ENCODE measurements at regions not wholly inside any gene's neighbourhood (a gene's known extent, or its start where the extent isn't known, plus 50 kb on each side); places are given as distances from the start of the nearest gene placed in this dataset.

DNA sequence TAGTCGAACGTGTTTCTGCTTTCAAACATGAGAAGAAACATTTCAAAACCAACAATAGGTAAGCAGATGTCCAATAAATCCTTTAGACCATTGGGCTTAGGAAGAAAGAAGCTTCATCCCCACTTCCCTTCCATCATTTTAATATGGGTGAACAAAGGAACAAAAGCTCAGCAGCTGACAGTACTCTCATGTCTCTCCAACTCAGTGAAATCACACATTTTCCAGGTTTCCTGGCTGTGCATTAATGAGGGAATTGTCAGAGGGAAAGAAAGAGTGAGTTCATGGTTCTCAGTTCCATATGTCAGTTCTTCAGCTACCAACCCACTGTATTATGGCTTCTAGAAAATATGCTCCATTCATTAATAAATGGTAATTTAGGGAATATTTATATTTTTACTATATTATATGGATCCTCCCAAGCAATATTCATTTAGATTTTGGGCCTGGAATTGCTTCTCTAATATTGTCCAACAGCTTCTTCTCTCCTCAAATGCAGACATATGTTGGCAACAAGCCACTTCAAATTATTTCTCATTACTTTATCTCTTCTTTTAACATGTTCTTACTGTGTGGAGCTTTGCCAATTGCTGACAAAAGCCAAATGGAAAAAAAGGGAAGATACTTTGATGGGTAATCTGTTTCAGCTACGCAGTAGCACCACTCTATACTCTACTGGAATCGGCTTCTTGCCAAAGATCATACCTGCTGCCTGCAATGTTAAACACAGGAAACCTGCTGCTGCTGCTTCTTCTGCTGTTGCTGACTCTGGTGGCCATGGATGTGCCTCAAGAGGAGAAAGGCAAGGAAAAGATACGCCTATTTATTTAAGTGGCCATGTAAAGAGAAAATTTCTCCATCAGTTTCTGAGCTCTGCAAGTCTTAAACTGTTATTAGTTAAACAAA is 1757.6 kb downstream of the ARAP2 start:
- in situ Hi-C loops (cut with HindIII; ENCODE audit: low pct_unique_long_range_greater_than_20kb, low sequenced_read_pairs) (no loop called here), intact Hi-C loops (cut with micrococcal nuclease; ENCODE audit: unreplicated experiment) (no loop called here)
- ChIA-PET CTCF (no interaction called here), POLR2A (no interaction called here)
- BruUV-seq (replicated peaks) = no TSS peak
- no peak for ATAC-seq
- H3K4me3 ChIP-seq (ENCODE audit: low read depth in 2 of 2, low read length in 2 of 2) = no peak overlapping the region
- no peak overlapping the region for H3K27ac ChIP-seq (ENCODE audit: low read length)
- H3K27me3 ChIP-seq (ENCODE audit: control insufficient read depth, insufficient read depth, low read length) = no peaks in the 10 kb centered on the region
- TF ChIP-seq SIN3A (IDR thresholded peaks at IDR 0.05; ENCODE audit: borderline replicate concordance, insufficient read depth, low read depth, low read length) (no peak), TCF7L2 (IDR thresholded peaks at IDR 0.05; ENCODE audit: low read depth, low read length) (no peak), POLR2AphosphoS5 (IDR thresholded peaks at IDR 0.05; ENCODE audit: low read depth, low read length) (no peak)
- TF ChIP-seq, protein P1, sequence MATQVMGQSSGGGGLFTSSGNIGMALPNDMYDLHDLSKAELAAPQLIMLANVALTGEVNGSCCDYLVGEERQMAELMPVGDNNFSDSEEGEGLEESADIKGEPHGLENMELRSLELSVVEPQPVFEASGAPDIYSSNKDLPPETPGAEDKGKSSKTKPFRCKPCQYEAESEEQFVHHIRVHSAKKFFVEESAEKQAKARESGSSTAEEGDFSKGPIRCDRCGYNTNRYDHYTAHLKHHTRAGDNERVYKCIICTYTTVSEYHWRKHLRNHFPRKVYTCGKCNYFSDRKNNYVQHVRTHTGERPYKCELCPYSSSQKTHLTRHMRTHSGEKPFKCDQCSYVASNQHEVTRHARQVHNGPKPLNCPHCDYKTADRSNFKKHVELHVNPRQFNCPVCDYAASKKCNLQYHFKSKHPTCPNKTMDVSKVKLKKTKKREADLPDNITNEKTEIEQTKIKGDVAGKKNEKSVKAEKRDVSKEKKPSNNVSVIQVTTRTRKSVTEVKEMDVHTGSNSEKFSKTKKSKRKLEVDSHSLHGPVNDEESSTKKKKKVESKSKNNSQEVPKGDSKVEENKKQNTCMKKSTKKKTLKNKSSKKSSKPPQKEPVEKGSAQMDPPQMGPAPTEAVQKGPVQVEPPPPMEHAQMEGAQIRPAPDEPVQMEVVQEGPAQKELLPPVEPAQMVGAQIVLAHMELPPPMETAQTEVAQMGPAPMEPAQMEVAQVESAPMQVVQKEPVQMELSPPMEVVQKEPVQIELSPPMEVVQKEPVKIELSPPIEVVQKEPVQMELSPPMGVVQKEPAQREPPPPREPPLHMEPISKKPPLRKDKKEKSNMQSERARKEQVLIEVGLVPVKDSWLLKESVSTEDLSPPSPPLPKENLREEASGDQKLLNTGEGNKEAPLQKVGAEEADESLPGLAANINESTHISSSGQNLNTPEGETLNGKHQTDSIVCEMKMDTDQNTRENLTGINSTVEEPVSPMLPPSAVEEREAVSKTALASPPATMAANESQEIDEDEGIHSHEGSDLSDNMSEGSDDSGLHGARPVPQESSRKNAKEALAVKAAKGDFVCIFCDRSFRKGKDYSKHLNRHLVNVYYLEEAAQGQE (IDR thresholded peaks at IDR 0.05; ENCODE audit: insufficient read depth in 1 of 2, low read depth in 2 of 2, low read length in 1 of 2) = no peak
- TF ChIP-seq, protein P2, sequence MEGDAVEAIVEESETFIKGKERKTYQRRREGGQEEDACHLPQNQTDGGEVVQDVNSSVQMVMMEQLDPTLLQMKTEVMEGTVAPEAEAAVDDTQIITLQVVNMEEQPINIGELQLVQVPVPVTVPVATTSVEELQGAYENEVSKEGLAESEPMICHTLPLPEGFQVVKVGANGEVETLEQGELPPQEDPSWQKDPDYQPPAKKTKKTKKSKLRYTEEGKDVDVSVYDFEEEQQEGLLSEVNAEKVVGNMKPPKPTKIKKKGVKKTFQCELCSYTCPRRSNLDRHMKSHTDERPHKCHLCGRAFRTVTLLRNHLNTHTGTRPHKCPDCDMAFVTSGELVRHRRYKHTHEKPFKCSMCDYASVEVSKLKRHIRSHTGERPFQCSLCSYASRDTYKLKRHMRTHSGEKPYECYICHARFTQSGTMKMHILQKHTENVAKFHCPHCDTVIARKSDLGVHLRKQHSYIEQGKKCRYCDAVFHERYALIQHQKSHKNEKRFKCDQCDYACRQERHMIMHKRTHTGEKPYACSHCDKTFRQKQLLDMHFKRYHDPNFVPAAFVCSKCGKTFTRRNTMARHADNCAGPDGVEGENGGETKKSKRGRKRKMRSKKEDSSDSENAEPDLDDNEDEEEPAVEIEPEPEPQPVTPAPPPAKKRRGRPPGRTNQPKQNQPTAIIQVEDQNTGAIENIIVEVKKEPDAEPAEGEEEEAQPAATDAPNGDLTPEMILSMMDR (IDR thresholded peaks at IDR 0.05) = no peak
- H3K4me1 ChIP-seq (ENCODE audit: control insufficient read depth, insufficient read depth, low read length) = no peaks in the 10 kb centered on the region
- DNase-seq (ENCODE audit: low read depth, low spot score) = no peak
- no peaks in the 10 kb centered on the region for H3K9me3 ChIP-seq (ENCODE audit: control insufficient read depth, insufficient read depth, low read depth, low read length)
- H3K36me3 ChIP-seq (ENCODE audit: control insufficient read depth, insufficient read depth, low read length) = no peaks in the 10 kb centered on the region

DNA sequence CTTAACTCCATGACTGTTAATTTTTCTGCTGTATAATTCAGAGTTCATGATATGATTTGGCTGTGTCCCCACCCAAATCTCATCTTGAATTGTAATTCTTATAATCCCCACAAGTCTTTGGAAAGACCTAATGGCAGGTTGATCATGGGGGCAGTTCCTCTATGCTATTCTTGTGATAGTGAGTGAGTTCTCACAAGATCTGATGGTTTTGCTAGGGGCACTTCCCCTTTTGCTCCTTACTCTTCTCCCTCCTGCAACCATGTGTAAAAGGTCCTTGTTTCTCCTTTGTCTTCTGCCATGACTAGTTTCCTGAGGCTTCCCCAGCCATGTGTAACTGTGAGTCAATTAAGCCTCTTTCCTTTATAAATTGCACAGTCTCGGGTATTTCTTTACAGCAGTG is 1751.9 kb downstream of the ARAP2 start:
- intact Hi-C loops (cut with micrococcal nuclease; ENCODE audit: unreplicated experiment) (no loop called here), in situ Hi-C loops (cut with HindIII; ENCODE audit: low pct_unique_long_range_greater_than_20kb, low sequenced_read_pairs) (no loop called here)
- no peak overlapping the region for H3K27ac ChIP-seq (ENCODE audit: low read length)
- no peaks in the 10 kb centered on the region for H3K9me3 ChIP-seq (ENCODE audit: control insufficient read depth, insufficient read depth, low read depth, low read length)
- TF ChIP-seq POLR2AphosphoS5 (IDR thresholded peaks at IDR 0.05; ENCODE audit: low read depth, low read length) (no peak), TCF7L2 (IDR thresholded peaks at IDR 0.05; ENCODE audit: low read depth, low read length) (no peak), SIN3A (IDR thresholded peaks at IDR 0.05; ENCODE audit: borderline replicate concordance, insufficient read depth, low read depth, low read length) (no peak)
- TF ChIP-seq, protein P2 (IDR thresholded peaks at IDR 0.05) = no peak
- TF ChIP-seq, protein P1 (IDR thresholded peaks at IDR 0.05; ENCODE audit: insufficient read depth in 1 of 2, low read depth in 2 of 2, low read length in 1 of 2) = no peak
- no peak overlapping the region for H3K4me3 ChIP-seq (ENCODE audit: low read depth in 2 of 2, low read length in 2 of 2)
- H3K4me1 ChIP-seq (ENCODE audit: control insufficient read depth, insufficient read depth, low read length) = no peaks in the 10 kb centered on the region
- H3K36me3 ChIP-seq (ENCODE audit: control insufficient read depth, insufficient read depth, low read length) = no peaks in the 10 kb centered on the region
- ChIA-PET CTCF (no interaction called here), POLR2A (no interaction called here)
- ATAC-seq = no peak
- BruUV-seq (replicated peaks) = no TSS peak
- H3K27me3 ChIP-seq (ENCODE audit: control insufficient read depth, insufficient read depth, low read length) = no peaks in the 10 kb centered on the region
- no peak for DNase-seq (ENCODE audit: low read depth, low spot score)

All from Panc1 (cell line).